ENCODE measurements at regions not wholly inside any gene's neighbourhood (a gene's known extent, or its start where the extent isn't known, plus 50 kb on each side); places are given as distances from the start of the nearest gene placed in this dataset.

- no peak for TF ChIP-seq CTCF (IDR thresholded peaks at IDR 0.05)
- no peak for TF ChIP-seq POLR2A (IDR thresholded peaks at IDR 0.05)
Measured at GRCh38 chr3:83426300-83426699, 1532.5 kb upstream of the CADM2 start.

All from body of pancreas (tissue), 4 donors.